ENCODE measurements at regions not wholly inside any gene's neighbourhood (a gene's known extent, or its start where the extent isn't known, plus 50 kb on each side); places are given as distances from the start of the nearest gene placed in this dataset.

DNA sequence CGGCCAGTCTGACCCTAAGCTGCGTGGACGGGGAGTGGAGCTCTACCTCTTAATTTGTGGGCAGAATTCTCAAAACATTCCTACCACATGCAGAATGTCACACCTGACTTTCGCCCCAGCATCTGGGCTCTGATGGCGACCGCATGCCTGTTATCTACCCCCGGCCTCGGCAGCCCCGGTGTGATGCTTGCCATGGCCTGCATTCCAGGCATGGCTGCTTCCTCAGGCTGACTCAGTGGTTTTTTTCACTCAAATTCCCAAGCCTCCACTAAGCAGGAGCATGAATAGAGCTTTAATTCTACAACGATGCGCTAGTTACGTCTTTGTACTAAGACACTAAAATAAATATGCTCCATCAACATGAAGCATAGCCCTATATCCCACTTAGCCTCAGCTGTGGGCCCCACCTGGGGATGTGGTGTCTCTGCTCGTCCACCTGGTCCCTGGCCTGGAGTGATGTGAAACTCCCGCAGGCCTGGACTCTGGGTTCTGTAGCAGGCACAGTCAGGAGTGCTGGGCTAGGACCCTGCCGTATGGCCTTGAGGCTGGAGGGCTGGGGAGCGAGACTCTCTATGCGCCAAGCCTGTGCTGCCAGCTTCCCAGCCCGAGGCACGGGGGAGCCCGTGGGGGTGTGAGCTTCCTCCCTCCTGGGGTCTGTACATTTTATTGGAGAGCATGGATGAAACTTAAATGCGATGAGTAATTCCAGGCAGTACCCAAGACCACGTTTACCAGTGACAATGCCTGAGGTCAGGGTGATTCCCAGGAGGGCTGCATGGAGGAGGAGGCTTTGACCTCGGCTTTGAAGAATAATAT, 153.2 kb downstream of the CTTN start:
- TF ChIP-seq NR2F2 (IDR thresholded peaks at IDR 0.05) (no peak), HNF4G (IDR thresholded peaks at IDR 0.05) (no peak), FOXA1 (IDR thresholded peaks at IDR 0.05) (no peak), TAF1 (conservative IDR thresholded peaks at IDR 0.05) (no peak), FOXA2 (IDR thresholded peaks at IDR 0.05) (no peak)
- TF ChIP-seq, protein P1, sequence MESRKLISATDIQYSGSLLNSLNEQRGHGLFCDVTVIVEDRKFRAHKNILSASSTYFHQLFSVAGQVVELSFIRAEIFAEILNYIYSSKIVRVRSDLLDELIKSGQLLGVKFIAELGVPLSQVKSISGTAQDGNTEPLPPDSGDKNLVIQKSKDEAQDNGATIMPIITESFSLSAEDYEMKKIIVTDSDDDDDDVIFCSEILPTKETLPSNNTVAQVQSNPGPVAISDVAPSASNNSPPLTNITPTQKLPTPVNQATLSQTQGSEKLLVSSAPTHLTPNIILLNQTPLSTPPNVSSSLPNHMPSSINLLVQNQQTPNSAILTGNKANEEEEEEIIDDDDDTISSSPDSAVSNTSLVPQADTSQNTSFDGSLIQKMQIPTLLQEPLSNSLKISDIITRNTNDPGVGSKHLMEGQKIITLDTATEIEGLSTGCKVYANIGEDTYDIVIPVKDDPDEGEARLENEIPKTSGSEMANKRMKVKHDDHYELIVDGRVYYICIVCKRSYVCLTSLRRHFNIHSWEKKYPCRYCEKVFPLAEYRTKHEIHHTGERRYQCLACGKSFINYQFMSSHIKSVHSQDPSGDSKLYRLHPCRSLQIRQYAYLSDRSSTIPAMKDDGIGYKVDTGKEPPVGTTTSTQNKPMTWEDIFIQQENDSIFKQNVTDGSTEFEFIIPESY (IDR thresholded peaks at IDR 0.05): no peak
- TF ChIP-seq, protein P2, sequence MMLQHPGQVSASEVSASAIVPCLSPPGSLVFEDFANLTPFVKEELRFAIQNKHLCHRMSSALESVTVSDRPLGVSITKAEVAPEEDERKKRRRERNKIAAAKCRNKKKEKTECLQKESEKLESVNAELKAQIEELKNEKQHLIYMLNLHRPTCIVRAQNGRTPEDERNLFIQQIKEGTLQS (IDR thresholded peaks at IDR 0.05): no peak
- TF ChIP-seq, protein P3, sequence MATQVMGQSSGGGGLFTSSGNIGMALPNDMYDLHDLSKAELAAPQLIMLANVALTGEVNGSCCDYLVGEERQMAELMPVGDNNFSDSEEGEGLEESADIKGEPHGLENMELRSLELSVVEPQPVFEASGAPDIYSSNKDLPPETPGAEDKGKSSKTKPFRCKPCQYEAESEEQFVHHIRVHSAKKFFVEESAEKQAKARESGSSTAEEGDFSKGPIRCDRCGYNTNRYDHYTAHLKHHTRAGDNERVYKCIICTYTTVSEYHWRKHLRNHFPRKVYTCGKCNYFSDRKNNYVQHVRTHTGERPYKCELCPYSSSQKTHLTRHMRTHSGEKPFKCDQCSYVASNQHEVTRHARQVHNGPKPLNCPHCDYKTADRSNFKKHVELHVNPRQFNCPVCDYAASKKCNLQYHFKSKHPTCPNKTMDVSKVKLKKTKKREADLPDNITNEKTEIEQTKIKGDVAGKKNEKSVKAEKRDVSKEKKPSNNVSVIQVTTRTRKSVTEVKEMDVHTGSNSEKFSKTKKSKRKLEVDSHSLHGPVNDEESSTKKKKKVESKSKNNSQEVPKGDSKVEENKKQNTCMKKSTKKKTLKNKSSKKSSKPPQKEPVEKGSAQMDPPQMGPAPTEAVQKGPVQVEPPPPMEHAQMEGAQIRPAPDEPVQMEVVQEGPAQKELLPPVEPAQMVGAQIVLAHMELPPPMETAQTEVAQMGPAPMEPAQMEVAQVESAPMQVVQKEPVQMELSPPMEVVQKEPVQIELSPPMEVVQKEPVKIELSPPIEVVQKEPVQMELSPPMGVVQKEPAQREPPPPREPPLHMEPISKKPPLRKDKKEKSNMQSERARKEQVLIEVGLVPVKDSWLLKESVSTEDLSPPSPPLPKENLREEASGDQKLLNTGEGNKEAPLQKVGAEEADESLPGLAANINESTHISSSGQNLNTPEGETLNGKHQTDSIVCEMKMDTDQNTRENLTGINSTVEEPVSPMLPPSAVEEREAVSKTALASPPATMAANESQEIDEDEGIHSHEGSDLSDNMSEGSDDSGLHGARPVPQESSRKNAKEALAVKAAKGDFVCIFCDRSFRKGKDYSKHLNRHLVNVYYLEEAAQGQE (IDR thresholded peaks at IDR 0.05): no peak
- H3K27me3 ChIP-seq (ENCODE audit: control insufficient read depth in 4 of 4, insufficient read depth in 4 of 4, low read length in 3 of 4): no peaks in the 10 kb centered on the region
- no peak overlapping the region for H3K9ac ChIP-seq (ENCODE audit: low read depth in 1 of 2, low read length in 2 of 2)
- H3K4me1 ChIP-seq (ENCODE audit: control insufficient read depth in 4 of 4, insufficient read depth in 4 of 4, low read length in 3 of 4): no peaks in the 10 kb centered on the region
- no peak overlapping the region for H3K4me3 ChIP-seq (ENCODE audit: low read depth in 1 of 3, low read length in 3 of 3)
- no peaks in the 10 kb centered on the region for H3K36me3 ChIP-seq (ENCODE audit: control insufficient read depth in 4 of 4, insufficient read depth in 3 of 4, low read depth in 1 of 4, low read length in 3 of 4)
- H3K27ac ChIP-seq (ENCODE audit: low read depth in 1 of 2, low read length in 2 of 2): no peak overlapping the region
- no peaks in the 10 kb centered on the region for H3K9me3 ChIP-seq (ENCODE audit: control insufficient read depth in 4 of 4, low read length in 3 of 4)
- 88% methylated on average over 23 of the region's 23 CpGs for whole genome bisulfite sequencing
- no peak for DNase-seq (ENCODE audit: low spot score)

DNA sequence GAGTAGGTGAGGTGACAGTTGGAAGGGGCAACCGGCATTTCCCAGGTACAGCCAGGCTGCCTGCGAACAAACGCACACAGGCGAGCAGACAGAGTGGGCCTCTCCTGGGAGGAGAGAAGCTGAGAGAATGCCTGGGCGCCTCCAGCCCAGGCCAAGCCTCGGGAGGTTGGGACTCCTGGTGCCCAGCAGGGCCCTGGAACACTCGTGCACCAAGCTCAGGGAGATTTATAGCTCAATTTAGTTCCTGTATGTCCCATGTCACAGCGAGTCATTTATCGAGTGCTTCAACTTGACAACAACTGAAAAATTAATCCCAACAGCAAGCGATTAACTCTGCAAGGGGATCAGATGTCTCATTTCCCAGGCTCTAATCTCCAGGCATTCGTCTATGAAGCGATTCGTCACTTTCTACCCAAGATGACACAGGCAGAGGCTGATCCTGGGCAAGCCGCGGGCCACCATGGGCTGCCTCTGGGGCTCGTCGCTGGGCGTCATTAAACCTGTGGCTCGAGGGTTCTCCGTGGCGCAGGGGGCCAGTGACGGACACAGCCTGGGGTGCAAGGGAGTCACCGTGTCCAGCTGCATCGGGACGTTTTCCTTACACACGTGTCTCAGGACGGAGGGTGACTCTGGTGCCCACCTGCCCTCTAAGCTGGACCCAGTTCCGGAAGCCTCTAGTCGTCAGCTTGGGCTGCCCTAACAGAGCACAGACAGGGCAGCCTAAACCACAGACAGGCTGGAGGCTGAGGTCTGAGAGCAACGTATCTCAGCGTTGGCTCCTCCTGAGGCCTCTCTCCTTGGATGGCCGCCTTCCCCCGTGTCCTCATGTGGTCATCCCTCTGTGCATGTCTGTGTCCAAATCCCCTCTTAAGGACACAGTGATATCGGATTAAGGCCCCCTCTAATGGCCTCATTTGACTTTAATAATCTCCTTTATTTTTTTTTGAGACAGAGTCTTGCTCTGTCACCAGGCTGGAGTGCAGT, 154.1 kb downstream of the CTTN start:
- Histone ChIP-seq H3K4me1 (ENCODE audit: control insufficient read depth in 4 of 4, insufficient read depth in 4 of 4, low read length in 3 of 4) (no peaks in the 10 kb centered on the region), H3K4me3 (ENCODE audit: low read depth in 1 of 3, low read length in 3 of 3) (no peak overlapping the region), H3K9me3 (ENCODE audit: control insufficient read depth in 4 of 4, low read length in 3 of 4) (no peaks in the 10 kb centered on the region), H3K9ac (ENCODE audit: low read depth in 1 of 2, low read length in 2 of 2) (no peak overlapping the region), H3K27me3 (ENCODE audit: control insufficient read depth in 4 of 4, insufficient read depth in 4 of 4, low read length in 3 of 4) (no peaks in the 10 kb centered on the region), H3K27ac (ENCODE audit: low read depth in 1 of 2, low read length in 2 of 2) (no peak overlapping the region), H3K36me3 (ENCODE audit: control insufficient read depth in 4 of 4, insufficient read depth in 3 of 4, low read depth in 1 of 4, low read length in 3 of 4) (no peaks in the 10 kb centered on the region)
- TF ChIP-seq, protein P4, sequence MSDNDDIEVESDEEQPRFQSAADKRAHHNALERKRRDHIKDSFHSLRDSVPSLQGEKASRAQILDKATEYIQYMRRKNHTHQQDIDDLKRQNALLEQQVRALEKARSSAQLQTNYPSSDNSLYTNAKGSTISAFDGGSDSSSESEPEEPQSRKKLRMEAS (IDR thresholded peaks at IDR 0.05): no peak
- TF ChIP-seq, protein P5, sequence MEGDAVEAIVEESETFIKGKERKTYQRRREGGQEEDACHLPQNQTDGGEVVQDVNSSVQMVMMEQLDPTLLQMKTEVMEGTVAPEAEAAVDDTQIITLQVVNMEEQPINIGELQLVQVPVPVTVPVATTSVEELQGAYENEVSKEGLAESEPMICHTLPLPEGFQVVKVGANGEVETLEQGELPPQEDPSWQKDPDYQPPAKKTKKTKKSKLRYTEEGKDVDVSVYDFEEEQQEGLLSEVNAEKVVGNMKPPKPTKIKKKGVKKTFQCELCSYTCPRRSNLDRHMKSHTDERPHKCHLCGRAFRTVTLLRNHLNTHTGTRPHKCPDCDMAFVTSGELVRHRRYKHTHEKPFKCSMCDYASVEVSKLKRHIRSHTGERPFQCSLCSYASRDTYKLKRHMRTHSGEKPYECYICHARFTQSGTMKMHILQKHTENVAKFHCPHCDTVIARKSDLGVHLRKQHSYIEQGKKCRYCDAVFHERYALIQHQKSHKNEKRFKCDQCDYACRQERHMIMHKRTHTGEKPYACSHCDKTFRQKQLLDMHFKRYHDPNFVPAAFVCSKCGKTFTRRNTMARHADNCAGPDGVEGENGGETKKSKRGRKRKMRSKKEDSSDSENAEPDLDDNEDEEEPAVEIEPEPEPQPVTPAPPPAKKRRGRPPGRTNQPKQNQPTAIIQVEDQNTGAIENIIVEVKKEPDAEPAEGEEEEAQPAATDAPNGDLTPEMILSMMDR (IDR thresholded peaks at IDR 0.05; ENCODE audit: low read depth, low read length, missing input control): no peak
- TF ChIP-seq, protein P1 (IDR thresholded peaks at IDR 0.05): no peak
- TF ChIP-seq HNF4G (IDR thresholded peaks at IDR 0.05) (no peak), FOXA2 (IDR thresholded peaks at IDR 0.05) (no peak), JUND (IDR thresholded peaks at IDR 0.05) (no peak), HNF4A (conservative IDR thresholded peaks at IDR 0.05) (no peak), FOXA1 (IDR thresholded peaks at IDR 0.05) (no peak), RAD21 (IDR thresholded peaks at IDR 0.05) (no peak), EGR1 (IDR thresholded peaks at IDR 0.05; ENCODE audit: low read depth in 2 of 2) (no peak)
- TF ChIP-seq, protein P3 (IDR thresholded peaks at IDR 0.05): no peak
- DNase-seq (ENCODE audit: low spot score): no peak
- 93% methylated on average over 34 of the region's 34 CpGs for WGBS

All from liver (tissue), 8 donors.